Ishikawa (cell line): ENCODE measurements at regions not wholly inside any gene's neighbourhood (a gene's known extent, or its start where the extent isn't known, plus 50 kb on each side); places are given as distances from the start of the nearest gene placed in this dataset.

Experiments
- CEBPB ChIP-seq: IDR thresholded peaks from 2 replicates; pipeline ENCODE4 v1.6.1; 2012
- CREB1 ChIP-seq: IDR thresholded peaks from 2 replicates; pipeline ENCODE4 v1.6.1; 2012; ENCODE audit warnings: low read depth
- EGR1 ChIP-seq: IDR thresholded peaks from 2 replicates; pipeline ENCODE4 v1.6.1; 2012
- EP300 ChIP-seq: IDR thresholded peaks from 2 replicates; pipeline ENCODE4 v1.6.1; 2012; ENCODE audit warnings: borderline replicate concordance
- FOXM1 ChIP-seq: IDR thresholded peaks from 2 replicates; pipeline ENCODE4 v1.6.1; 2012; ENCODE audit warnings: low read depth, borderline replicate concordance
- NFIC ChIP-seq: IDR thresholded peaks from 2 replicates; pipeline ENCODE4 v1.6.1; 2012
- RAD21 ChIP-seq: IDR thresholded peaks from 2 replicates; pipeline ENCODE4 v1.6.1; 2012; ENCODE audit warnings: low read depth
- TAF1 ChIP-seq: IDR thresholded peaks from 2 replicates; pipeline ENCODE4 v1.6.1; 2012; ENCODE audit warnings: low read depth, mild to moderate bottlenecking
- TCF12 ChIP-seq: IDR thresholded peaks from 2 replicates; pipeline ENCODE4 v1.6.1; 2012; ENCODE audit warnings: low read depth
- TEAD4 ChIP-seq: IDR thresholded peaks from 2 replicates; pipeline ENCODE4 v1.6.1; 2012
- YY1 ChIP-seq: IDR thresholded peaks from 2 replicates; pipeline ENCODE4 v1.6.1; 2012; ENCODE audit warnings: low read depth
- ZBTB7A ChIP-seq: IDR thresholded peaks from 2 replicates; pipeline ENCODE4 v1.6.1; 2012; ENCODE audit warnings: low read depth
- TF ChIP-seq, protein P1 (sequence below): IDR thresholded peaks from 2 replicates; pipeline ENCODE4 v1.6.1; 2012
- TF ChIP-seq, protein P2 (sequence below): IDR thresholded peaks from 2 replicates; pipeline ENCODE4 v1.6.1; 2012
- TF ChIP-seq, protein P3 (sequence below): IDR thresholded peaks from 2 replicates; pipeline ENCODE4 v1.6.1; 2012; ENCODE audit warnings: low read depth, mild to moderate bottlenecking

DNA sequence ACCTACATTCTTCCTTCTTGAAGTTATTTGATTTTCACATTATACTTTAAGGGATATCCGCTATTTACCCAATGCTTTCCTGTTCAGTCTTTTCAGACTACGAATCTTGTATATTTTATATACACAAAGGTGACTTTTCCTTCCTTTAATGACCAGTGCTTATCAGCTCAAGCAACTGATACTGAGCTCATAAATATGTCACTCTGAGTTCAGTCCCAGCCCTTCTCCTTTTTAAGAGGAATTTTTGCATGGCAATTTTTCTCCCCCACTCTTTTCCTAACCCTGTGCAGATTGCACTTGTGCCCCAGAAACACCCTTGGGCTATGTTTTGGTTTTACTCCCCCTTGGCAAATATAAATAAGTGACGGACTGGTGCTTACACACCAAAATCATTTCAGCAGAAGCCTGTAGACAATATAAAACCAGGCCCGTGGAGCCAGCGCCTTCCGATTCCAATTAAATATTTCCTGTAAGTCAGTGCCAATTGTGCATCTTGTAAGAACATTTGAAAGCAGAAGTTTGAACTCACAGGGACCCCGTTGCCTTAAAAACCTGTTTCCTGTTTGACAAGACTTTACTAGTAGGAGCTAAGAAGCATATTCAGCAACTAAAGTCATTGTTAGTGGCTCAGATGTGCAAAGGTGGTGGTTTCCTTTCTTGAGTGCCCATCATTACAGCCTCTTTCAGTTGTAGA lies 66.3 kb upstream of the GATA6 start:
- no peak for TF ChIP-seq TAF1
- TF ChIP-seq, protein P1, sequence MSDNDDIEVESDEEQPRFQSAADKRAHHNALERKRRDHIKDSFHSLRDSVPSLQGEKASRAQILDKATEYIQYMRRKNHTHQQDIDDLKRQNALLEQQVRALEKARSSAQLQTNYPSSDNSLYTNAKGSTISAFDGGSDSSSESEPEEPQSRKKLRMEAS: no peak
- TF ChIP-seq, protein P2, sequence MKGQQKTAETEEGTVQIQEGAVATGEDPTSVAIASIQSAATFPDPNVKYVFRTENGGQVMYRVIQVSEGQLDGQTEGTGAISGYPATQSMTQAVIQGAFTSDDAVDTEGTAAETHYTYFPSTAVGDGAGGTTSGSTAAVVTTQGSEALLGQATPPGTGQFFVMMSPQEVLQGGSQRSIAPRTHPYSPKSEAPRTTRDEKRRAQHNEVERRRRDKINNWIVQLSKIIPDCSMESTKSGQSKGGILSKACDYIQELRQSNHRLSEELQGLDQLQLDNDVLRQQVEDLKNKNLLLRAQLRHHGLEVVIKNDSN: no peak
- TF ChIP-seq NFIC: no peak
- no peak for TF ChIP-seq EGR1
- TF ChIP-seq TEAD4: no peak
- TF ChIP-seq YY1: no peak
- TF ChIP-seq TCF12: no peak
- TF ChIP-seq EP300: no peak
- no peak for TF ChIP-seq FOXM1
- no peak for TF ChIP-seq ZBTB7A

DNA sequence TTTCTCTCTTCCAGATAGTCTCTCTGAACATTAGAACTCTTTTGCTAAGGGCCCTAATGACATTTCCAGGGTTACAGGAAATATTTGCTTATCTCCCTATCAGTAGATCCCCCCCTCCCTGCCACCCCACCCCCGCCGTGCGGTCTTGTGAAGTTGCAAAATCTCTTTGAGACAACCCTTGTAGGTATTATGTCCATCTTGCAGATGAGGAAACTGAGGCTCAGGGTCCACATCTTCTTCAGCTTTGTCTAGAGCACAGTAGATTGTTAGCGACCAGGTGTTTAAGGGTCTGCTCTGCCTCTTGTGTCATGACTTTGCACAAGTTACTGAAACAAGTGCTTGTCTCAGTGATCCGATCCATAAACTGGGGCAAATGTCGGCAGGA lies 65.8 kb upstream of the GATA6 start:
- TF ChIP-seq CREB1 (no peak), NFIC (no peak), EGR1 (no peak), FOXM1 (no peak), EP300 (no peak), ZBTB7A (no peak), YY1 (no peak), CEBPB (no peak), TAF1 (no peak), TCF12 (no peak)
- TF ChIP-seq, protein P1: no peak
- TF ChIP-seq, protein P3, sequence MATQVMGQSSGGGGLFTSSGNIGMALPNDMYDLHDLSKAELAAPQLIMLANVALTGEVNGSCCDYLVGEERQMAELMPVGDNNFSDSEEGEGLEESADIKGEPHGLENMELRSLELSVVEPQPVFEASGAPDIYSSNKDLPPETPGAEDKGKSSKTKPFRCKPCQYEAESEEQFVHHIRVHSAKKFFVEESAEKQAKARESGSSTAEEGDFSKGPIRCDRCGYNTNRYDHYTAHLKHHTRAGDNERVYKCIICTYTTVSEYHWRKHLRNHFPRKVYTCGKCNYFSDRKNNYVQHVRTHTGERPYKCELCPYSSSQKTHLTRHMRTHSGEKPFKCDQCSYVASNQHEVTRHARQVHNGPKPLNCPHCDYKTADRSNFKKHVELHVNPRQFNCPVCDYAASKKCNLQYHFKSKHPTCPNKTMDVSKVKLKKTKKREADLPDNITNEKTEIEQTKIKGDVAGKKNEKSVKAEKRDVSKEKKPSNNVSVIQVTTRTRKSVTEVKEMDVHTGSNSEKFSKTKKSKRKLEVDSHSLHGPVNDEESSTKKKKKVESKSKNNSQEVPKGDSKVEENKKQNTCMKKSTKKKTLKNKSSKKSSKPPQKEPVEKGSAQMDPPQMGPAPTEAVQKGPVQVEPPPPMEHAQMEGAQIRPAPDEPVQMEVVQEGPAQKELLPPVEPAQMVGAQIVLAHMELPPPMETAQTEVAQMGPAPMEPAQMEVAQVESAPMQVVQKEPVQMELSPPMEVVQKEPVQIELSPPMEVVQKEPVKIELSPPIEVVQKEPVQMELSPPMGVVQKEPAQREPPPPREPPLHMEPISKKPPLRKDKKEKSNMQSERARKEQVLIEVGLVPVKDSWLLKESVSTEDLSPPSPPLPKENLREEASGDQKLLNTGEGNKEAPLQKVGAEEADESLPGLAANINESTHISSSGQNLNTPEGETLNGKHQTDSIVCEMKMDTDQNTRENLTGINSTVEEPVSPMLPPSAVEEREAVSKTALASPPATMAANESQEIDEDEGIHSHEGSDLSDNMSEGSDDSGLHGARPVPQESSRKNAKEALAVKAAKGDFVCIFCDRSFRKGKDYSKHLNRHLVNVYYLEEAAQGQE: no peak
- TF ChIP-seq, protein P2: no peak

DNA sequence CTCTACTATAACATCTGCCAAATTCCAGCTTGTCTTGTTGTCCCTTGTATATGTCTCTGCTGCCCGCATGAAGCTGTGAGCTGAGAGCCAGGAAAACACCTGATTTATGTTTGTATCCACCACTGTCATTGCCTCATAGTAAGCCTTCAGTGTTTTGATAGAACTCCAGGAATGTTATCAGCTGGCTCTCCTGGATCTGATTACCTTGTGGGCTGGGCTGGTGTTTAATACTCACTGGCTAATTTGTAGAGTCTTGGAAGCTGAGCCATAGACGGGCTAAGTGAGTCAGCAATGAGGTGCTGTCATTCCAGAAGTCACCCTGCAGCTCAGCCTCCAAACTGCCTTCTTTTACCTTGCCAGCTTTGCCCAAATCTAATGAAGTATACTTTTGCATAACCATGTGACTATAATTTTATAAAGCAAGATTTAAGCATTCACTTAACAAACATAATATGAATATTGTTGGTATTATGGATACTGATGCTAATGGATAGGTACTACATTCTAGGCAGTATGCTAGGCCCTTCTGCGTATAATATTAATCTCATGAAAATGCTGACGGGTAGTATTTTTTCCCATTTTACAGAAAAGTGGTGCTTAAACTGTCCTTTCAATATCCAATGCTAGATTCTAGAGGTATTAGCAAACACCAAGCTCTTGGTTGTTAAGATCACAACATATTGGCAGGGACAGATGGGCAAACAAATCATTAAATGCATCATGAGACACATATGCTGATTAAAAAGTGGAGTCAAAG lies 62.7 kb upstream of the GATA6 start:
- TF ChIP-seq, protein P1: no peak
- TF ChIP-seq TEAD4: 0 out of 2 replicates have a peak, but pooled peaks have one; percentile 16

DNA sequence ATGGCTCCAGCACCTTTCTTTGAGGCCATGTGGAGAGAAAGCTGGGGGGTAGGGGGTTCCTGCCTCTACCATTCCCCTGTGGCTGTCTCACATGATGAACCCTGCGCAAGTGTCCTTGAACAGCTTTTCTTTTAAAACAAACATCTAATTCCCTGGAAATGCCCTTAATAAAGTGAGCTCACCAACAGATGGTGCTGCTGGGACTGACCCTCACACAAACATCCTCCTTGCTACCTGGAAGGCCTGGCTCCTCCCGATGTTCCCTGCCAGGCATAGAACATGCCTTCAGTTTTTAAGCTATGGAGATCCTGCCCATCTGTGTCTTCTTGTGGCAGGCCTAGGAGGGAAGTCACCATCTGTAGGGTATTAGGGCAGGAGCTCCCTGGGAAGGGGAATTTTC lies 60.7 kb upstream of the GATA6 start:
- TF ChIP-seq RAD21 (peak; percentile 13; the same call in 1 of the 2 replicates), EGR1 (no peak), CREB1 (no peak)
- TF ChIP-seq, protein P2: no peak

DNA sequence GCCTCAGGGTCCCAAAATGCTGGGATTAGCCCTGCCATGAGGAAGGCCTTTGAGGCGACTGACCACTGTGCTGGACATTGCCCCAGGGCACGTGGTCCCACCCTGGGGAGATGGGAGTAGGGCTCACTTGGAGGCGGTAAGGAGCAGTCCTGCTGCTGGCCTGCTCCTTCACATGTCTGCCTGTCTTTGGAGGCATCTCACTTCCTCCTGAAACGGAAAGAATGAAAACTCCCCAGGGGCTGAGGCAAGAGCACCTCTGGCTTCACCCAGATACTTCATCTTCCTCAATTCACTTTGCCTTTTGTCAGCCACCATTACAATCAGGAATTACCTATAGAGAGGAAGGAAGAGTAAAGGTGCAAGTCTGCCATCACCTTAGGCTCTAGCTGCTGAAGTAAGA lies 59.9 kb upstream of the GATA6 start:
- TF ChIP-seq, protein P3: no peak
- no peak for TF ChIP-seq EGR1
- no peak for TF ChIP-seq FOXM1
- no peak for TF ChIP-seq EP300
